Astrocyte of the cerebellum (primary cell): ENCODE measurements at regions not wholly inside any gene's neighbourhood (a gene's known extent, or its start where the extent isn't known, plus 50 kb on each side); places are given as distances from the start of the nearest gene placed in this dataset.

ENCODE experiments used
- DNase-seq: peaks from one replicate; pipeline ENCODE4 v3.0.0-alpha.2; 2011; ENCODE audit warnings: low read depth
- H3K4me3 ChIP-seq: 2 replicates; pipeline ENCODE4 v1.5.1; 2011; ENCODE audit warnings: mild to moderate bottlenecking, low read depth, low read length, moderate library complexity
- CTCF ChIP-seq: IDR thresholded peaks from 2 replicates; pipeline ENCODE4 v1.5.1; 2012; ENCODE audit warnings: low read length, low read depth, moderate library complexity, mild to moderate bottlenecking; ENCODE audit errors: missing control alignments
- in situ Hi-C: cut with HindIII; loops from 2 replicates; pipeline ENCODE4 v1.10.0; 2017; ENCODE audit warnings: low sequenced_read_pairs

- no peak overlapping the region for H3K4me3 ChIP-seq
- DNase-seq: no peak
- in situ Hi-C loops: no loop called here
- no peak for TF ChIP-seq CTCF
These were observed 1368.0 kb upstream of the LRRTM1 start for GRCh38 chr2:81672516-81672915.

GRCh38 chr2:81670885-81671284 lies 1366.3 kb upstream of the LRRTM1 start:
- in situ Hi-C loops: no loop called here
- TF ChIP-seq CTCF: no peak
- no peak overlapping the region for H3K4me3 ChIP-seq
- DNase-seq: no peak

GRCh38 chr2:81661081-81661480 lies 1356.5 kb upstream of the LRRTM1 start:
- in situ Hi-C loops: loop anchor here (5.0 kb wide), 1 partner anchor 79 kb away; no protein-coding TSS in a partner anchor
- no peak for TF ChIP-seq CTCF
- DNase-seq: no peak
- no peak overlapping the region for H3K4me3 ChIP-seq

GRCh38 chr2:81658227-81658626 lies 1353.7 kb upstream of the LRRTM1 start:
- no peak for DNase-seq
- in situ Hi-C loops: no loop called here
- TF ChIP-seq CTCF: no peak
- no peak overlapping the region for H3K4me3 ChIP-seq

- no peak for DNase-seq
- in situ Hi-C loops: no loop called here
- no peak overlapping the region for H3K4me3 ChIP-seq
- TF ChIP-seq CTCF: no peak
These were observed 1345.8 kb upstream of the LRRTM1 start for GRCh38 chr2:81650048-81650971.

- TF ChIP-seq CTCF: no peak
- no peak overlapping the region for H3K4me3 ChIP-seq
- in situ Hi-C loops: no loop called here
- no peak for DNase-seq
These were observed 1344.3 kb upstream of the LRRTM1 start for GRCh38 chr2:81648806-81649205.
